Stimulated activated CD8-positive, alpha-beta memory T cell treated with anti-CD3 and anti-CD28 coated beads, Interleukin-15, amount 100 ng/mL, for 48 hours (primary cell): ENCODE measurements at regions not wholly inside any gene's neighbourhood (a gene's known extent, or its start where the extent isn't known, plus 50 kb on each side); places are given as distances from the start of the nearest gene placed in this dataset.
A peak's percentile ranks its signal among the peaks of the same experiment; 100 is the strongest.
"Not testable (repeated sequence)": the region's sequence is repeated elsewhere in the genome, so short reads cannot be mapped to it uniquely, and the experiment has no call there.

Experiments
- DNase-seq, 2 donors: peaks; one replicate each; pipeline ENCODE4 v3.0.0-alpha.2; 2020; ENCODE audit warnings: low read depth in 2 of 2

GRCh38 chrX:54615109-54615508, 85.1 kb downstream of the GNL3L start:
- DNase-seq: no peak

- DNase-seq: no peak
Observed at GRCh38 chrX:54633641-54634040, 103.6 kb downstream of the GNL3L start.

GRCh38 chrX:54639018-54639345, 109.0 kb downstream of the GNL3L start:
- no peak for DNase-seq

- peak; percentile 87 to 88 for DNase-seq
Observed at GRCh38 chrX:54639346-54640102, 109.5 kb downstream of the GNL3L start.

GRCh38 chrX:54640103-54640690, 110.2 kb downstream of the GNL3L start:
- no peak for DNase-seq

GRCh38 chrX:54640736-54641135, 110.7 kb downstream of the GNL3L start:
- no peak for DNase-seq

- DNase-seq: no peak
Observed at GRCh38 chrX:54641530-54641929, 111.5 kb downstream of the GNL3L start.

GRCh38 chrX:54647607-54648006, 117.6 kb downstream of the GNL3L start:
- DNase-seq: not testable (repeated sequence)

GRCh38 chrX:54659547-54659946, 129.5 kb downstream of the GNL3L start:
- DNase-seq: no peak

- no peak for DNase-seq
Observed at GRCh38 chrX:54675762-54676161, 122.3 kb downstream of the ITIH6 start.

GRCh38 chrX:54695231-54695630, 102.8 kb downstream of the ITIH6 start:
- DNase-seq: no peak

- no peak for DNase-seq
Observed at GRCh38 chrX:54695816-54696487, 102.1 kb downstream of the ITIH6 start.
